IPS DF 19.7 (cell line): ENCODE measurements at regions not wholly inside any gene's neighbourhood (a gene's known extent, or its start where the extent isn't known, plus 50 kb on each side); places are given as distances from the start of the nearest gene placed in this dataset.
"Not testable (repeated sequence)": the region's sequence is repeated elsewhere in the genome, so short reads cannot be mapped to it uniquely, and the experiment has no call there.

Experiments used
- DNase-seq: peaks from one replicate; pipeline ENCODE4 v3.0.0-alpha.2; 2013; ENCODE audit warnings: low read depth, low spot score

- DNase-seq: no peak
Measured at GRCh38 chr2:133878326-133878725, 310.1 kb upstream of the NCKAP5 start.

- DNase-seq: no peak
Measured at GRCh38 chr2:133879703-133880102, 311.4 kb upstream of the NCKAP5 start.

GRCh38 chr2:133882159-133882558, 313.9 kb upstream of the NCKAP5 start:
- not testable (repeated sequence) for DNase-seq

GRCh38 chr2:133884739-133885381, 316.6 kb upstream of the NCKAP5 start:
- no peak for DNase-seq

GRCh38 chr2:133885847-133886246, 317.6 kb upstream of the NCKAP5 start:
- DNase-seq: no peak

- peak; percentile 54 for DNase-seq
Measured at GRCh38 chr2:133886735-133887675, 318.7 kb upstream of the NCKAP5 start.

- no peak for DNase-seq
Measured at GRCh38 chr2:133887676-133888040, 319.4 kb upstream of the NCKAP5 start.

GRCh38 chr2:133888107-133888506, 319.8 kb upstream of the NCKAP5 start:
- no peak for DNase-seq

- DNase-seq: no peak
Measured at GRCh38 chr2:133888621-133889219, 320.5 kb upstream of the NCKAP5 start.

GRCh38 chr2:133892352-133892913, 324.2 kb upstream of the NCKAP5 start:
- no peak for DNase-seq

GRCh38 chr2:133894429-133894828, 326.2 kb upstream of the NCKAP5 start:
- DNase-seq: no peak

GRCh38 chr2:133897838-133898237, 329.6 kb upstream of the NCKAP5 start:
- not testable (repeated sequence) for DNase-seq

GRCh38 chr2:133900909-133901308, 332.6 kb upstream of the NCKAP5 start:
- DNase-seq: no peak

GRCh38 chr2:133906396-133906795, 338.1 kb upstream of the NCKAP5 start:
- no peak for DNase-seq

GRCh38 chr2:133906926-133907325, 338.7 kb upstream of the NCKAP5 start:
- no peak for DNase-seq

- DNase-seq: no peak
Measured at GRCh38 chr2:133908171-133908570, 339.9 kb upstream of the NCKAP5 start.

- no peak for DNase-seq
Measured at GRCh38 chr2:133918141-133918540, 335.7 kb upstream of the MGAT5 start.

GRCh38 chr2:133919285-133919684, 334.6 kb upstream of the MGAT5 start:
- DNase-seq: no peak

GRCh38 chr2:133927894-133928293, 326.0 kb upstream of the MGAT5 start:
- no peak for DNase-seq

GRCh38 chr2:133936096-133936495, 317.8 kb upstream of the MGAT5 start:
- DNase-seq: no peak

GRCh38 chr2:133936601-133937000, 317.3 kb upstream of the MGAT5 start:
- no peak for DNase-seq

- DNase-seq: no peak
Measured at GRCh38 chr2:133937669-133938068, 316.2 kb upstream of the MGAT5 start.
